Tibial nerve (tissue), 4 donors: ENCODE measurements at regions not wholly inside any gene's neighbourhood (a gene's known extent, or its start where the extent isn't known, plus 50 kb on each side); places are given as distances from the start of the nearest gene placed in this dataset.
"Not testable (repeated sequence)": the region's sequence is repeated elsewhere in the genome, so short reads cannot be mapped to it uniquely, and the experiment has no call there.

Experiments
- DNase-seq, 2 donors: peaks; one replicate each; pipeline ENCODE4 v3.0.0-alpha.2; 2019; ENCODE audit warnings: low spot score in 2 of 2
- H3K27ac ChIP-seq, 4 donors: fragments of 200-600 bp; sonication (generic) in 3 of 4; one replicate each; pipeline ENCODE4 v1.5.1; 2017 to 2019; ENCODE audit warnings: mild to moderate bottlenecking in 1 of 4
- H3K27me3 ChIP-seq, 2 donors: fragments of 200-600 bp; sonication (generic) in 1 of 2; one replicate each; pipeline versions ENCODE4 v1.5.1 to v1.6.0; 2017 to 2019
- H3K36me3 ChIP-seq, 3 donors: fragments of 200-600 bp; sonication (generic); one replicate each; pipeline ENCODE4 v1.5.1; 2018 to 2019
- H3K4me1 ChIP-seq, 4 donors: fragments of 200-600 bp; sonication (generic) in 3 of 4; one replicate each; pipeline ENCODE4 v1.5.1; 2017 to 2019
- H3K4me3 ChIP-seq, 4 donors: fragments of 200-600 bp; sonication (generic) in 3 of 4; one replicate each; pipeline ENCODE4 v1.5.1; 2017 to 2019; ENCODE audit warnings: mild to moderate bottlenecking in 1 of 4, moderate library complexity in 1 of 4
- H3K9me3 ChIP-seq, 4 donors: fragments of 200-600 bp; sonication (generic) in 3 of 4; one replicate each; pipeline ENCODE4 v1.5.1; 2017 to 2019
- EP300 ChIP-seq, 2 donors: sonication (generic); formaldehyde crosslinking; IDR thresholded peaks; one replicate each; pipeline ENCODE4 v1.6.1; 2017; ENCODE audit warnings: antibody characterized with exemption in 2 of 2, mild to moderate bottlenecking in 1 of 2
- POLR2A ChIP-seq, 2 donors: fragments of 450-650 bp; IDR thresholded peaks; one replicate each; pipeline ENCODE4 v1.6.1; 2017; ENCODE audit warnings: antibody characterized with exemption in 2 of 2, mild to moderate bottlenecking in 2 of 2, moderate library complexity in 2 of 2
- WGBS, 2 donors: methylation state at CpG; one replicate each; pipeline ENCODE4 v1.1.5; 2018; 5-methylcytosine and 5-hydroxymethylcytosine counted together
- TF ChIP-seq, protein P1 (sequence below), 5 experiments: fragments of 200-600 bp in 3 of 5; fragments of 450-650 bp in 2 of 5; sonication (generic) in 3 of 5; IDR thresholded peaks; one replicate each; pipeline ENCODE4 v1.5.1; 2016 to 2019; ENCODE audit warnings: antibody characterized with exemption in 5 of 5, mild to moderate bottlenecking in 3 of 5, moderate library complexity in 2 of 5

DNA sequence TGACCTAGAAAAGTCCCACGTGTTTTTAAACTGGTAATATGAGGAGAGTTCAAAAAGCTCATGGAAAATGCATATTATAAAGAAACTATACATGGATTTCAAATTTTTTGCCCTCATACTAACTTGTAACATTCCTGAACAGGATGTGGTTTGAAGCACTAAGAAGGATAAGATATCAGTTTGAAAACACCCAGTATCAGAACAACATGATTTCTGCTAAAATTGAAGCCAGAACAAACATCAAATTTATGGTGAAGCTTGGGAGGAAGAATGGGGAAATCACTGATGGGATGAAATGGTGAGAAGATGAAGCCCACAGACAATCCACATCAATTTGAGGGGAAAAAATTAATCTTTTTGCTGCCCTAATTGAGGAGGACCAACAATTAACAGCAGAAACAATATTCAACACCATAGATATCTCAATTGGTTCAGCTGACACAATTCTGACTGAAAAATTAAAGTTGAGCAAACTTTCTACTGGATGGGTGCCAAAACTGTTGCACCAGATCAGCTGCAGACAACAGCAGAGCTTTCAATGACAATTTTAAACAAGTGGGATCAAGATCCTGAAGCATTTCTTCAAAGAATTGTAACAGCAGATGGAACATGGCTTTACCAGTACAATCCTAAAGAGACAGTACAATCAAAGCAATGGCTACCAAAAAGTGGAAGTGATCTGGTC, 113.2 kb upstream of the SNX2 start:
- TF ChIP-seq POLR2A (IDR thresholded peaks at IDR 0.05) (no peak), EP300 (IDR thresholded peaks at IDR 0.05) (no peak)
- TF ChIP-seq, protein P1, sequence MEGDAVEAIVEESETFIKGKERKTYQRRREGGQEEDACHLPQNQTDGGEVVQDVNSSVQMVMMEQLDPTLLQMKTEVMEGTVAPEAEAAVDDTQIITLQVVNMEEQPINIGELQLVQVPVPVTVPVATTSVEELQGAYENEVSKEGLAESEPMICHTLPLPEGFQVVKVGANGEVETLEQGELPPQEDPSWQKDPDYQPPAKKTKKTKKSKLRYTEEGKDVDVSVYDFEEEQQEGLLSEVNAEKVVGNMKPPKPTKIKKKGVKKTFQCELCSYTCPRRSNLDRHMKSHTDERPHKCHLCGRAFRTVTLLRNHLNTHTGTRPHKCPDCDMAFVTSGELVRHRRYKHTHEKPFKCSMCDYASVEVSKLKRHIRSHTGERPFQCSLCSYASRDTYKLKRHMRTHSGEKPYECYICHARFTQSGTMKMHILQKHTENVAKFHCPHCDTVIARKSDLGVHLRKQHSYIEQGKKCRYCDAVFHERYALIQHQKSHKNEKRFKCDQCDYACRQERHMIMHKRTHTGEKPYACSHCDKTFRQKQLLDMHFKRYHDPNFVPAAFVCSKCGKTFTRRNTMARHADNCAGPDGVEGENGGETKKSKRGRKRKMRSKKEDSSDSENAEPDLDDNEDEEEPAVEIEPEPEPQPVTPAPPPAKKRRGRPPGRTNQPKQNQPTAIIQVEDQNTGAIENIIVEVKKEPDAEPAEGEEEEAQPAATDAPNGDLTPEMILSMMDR (IDR thresholded peaks at IDR 0.05) = no peak
- DNase-seq = peak in 1 of 2 donors; percentile 66

DNA sequence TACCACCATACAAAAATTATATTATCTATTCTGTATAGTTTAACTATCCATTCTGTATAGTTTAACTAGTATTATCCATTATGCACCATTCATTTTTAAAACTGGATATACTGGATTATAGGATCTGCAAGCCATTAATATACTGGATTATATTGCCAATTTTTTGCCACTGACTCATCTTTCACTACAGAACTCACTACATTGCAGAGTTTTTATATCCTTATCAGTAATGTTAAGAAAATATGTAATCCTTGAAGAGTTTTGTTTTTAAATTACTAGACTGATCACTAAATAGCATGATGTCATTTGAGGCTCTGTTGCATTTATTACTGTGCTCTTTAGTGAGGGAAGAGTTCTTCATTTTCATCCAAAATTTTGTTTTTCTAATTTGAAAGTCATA, 109.8 kb upstream of the SNX2 start:
- Histone ChIP-seq H3K9me3 (no peaks in the 10 kb centered on the region), H3K4me1 (no peaks in the 10 kb centered on the region), H3K27me3 (no peaks in the 10 kb centered on the region), H3K36me3 (no peaks in the 10 kb centered on the region), H3K27ac (no peak overlapping the region), H3K4me3 (no peak overlapping the region)
- no peak for DNase-seq
- TF ChIP-seq, protein P1 (IDR thresholded peaks at IDR 0.05) = no peak

More for the DNA sequence above, 113.2 kb upstream of the SNX2 start:
- Histone ChIP-seq H3K27ac (peak overlapping the region in 1 of 4 donors; percentile 23), H3K4me1 (peaks cover 0 to 4% (median 0%) of the 10 kb centered on the region in 4 donors), H3K27me3 (no peaks in the 10 kb centered on the region), H3K4me3 (no peak overlapping the region), H3K9me3 (no peaks in the 10 kb centered on the region), H3K36me3 (no peaks in the 10 kb centered on the region)
- 48 to 51% methylated on average over 1 of the region's 1 CpG for WGBS, 2 donors

DNA sequence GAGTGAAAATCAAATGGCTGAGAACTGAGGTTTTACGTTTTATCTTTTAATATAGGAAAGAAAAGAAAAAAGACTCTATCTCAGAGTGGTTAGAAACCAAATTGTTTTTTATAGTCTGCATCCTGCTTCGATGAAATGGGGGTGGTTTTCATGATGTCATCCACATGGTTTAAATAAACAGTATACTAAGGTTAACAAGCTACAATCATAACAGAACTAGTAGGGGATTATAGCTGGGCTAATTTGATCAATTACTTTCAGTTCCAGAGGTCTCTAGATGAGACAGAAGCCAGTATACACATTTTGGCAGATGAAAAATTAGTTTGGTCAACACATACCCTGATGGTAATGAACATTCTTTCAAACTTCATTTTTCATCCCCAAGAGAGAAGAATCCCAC, 106.3 kb upstream of the SNX2 start:
- 39 to 45% methylated on average over 2 of the region's 2 CpGs for WGBS, 2 donors
- H3K4me1 ChIP-seq = no peaks in the 10 kb centered on the region
- TF ChIP-seq, protein P1 (IDR thresholded peaks at IDR 0.05) = no peak
- TF ChIP-seq POLR2A (IDR thresholded peaks at IDR 0.05) (no peak), EP300 (IDR thresholded peaks at IDR 0.05) (no peak)

DNA sequence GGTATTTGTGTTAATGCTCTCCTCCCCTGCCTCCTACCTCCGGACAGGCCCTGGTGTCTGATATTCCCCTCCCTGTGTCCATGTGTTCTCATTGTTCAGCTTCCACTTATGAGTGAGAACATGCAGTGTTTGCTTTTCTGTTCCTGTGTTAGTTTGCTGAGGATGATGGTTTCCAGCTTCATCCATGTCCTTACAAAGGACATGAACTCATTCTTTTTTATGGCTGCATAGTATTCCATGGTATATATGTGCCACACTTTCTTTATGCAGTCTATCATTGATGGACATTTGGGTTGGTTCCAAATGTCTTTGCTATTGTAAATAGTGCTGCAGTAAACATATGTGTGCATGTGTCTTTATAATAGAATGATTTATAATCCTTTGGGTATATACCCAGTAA, 105.2 kb upstream of the SNX2 start:
- not testable (repeated sequence) for H3K27me3 ChIP-seq, DNase-seq, H3K27ac ChIP-seq, H3K4me3 ChIP-seq, H3K4me1 ChIP-seq, H3K36me3 ChIP-seq, H3K9me3 ChIP-seq
- WGBS, 2 donors = 41 to 90% methylated on average over 1 of the region's 1 CpG

More for the DNA sequence above, 106.3 kb upstream of the SNX2 start:
- H3K36me3 ChIP-seq = no peaks in the 10 kb centered on the region
- no peak for DNase-seq
- no peak overlapping the region for H3K27ac ChIP-seq
- no peaks in the 10 kb centered on the region for H3K9me3 ChIP-seq
- no peak overlapping the region for H3K4me3 ChIP-seq
- no peaks in the 10 kb centered on the region for H3K27me3 ChIP-seq

DNA sequence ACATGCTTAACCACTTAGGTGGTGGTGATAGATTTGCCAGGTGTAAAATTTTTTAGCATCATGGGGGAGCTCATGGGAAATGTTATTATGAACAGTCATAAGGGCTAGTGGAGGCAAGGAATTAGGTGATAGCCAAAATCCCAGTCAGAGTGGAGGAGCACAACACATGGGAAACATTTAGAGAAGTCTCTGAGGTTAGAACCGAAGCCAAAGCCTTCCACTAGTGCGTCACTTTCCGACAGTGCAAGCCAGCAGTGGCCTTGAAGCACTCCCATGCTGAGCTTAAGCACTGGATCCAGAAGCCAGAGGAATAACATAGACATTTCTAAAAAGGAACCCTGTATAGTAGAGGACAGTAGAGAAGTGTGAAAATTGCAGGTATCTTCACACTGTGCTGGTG, 101.5 kb upstream of the SNX2 start:
- Histone ChIP-seq H3K4me3 (no peak overlapping the region), H3K27ac (peak overlapping the region in 2 of 4 donors; percentile 42 to 50), H3K4me1 (peaks cover 0 to 3% (median 0%) of the 10 kb centered on the region in 4 donors), H3K9me3 (no peaks in the 10 kb centered on the region), H3K36me3 (no peaks in the 10 kb centered on the region), H3K27me3 (no peaks in the 10 kb centered on the region)
- peak in 1 of 2 donors; percentile 47 for DNase-seq
- WGBS, 2 donors = 56 to 57% methylated on average over 3 of the region's 3 CpGs
- TF ChIP-seq EP300 (IDR thresholded peaks at IDR 0.05) (peak in 1 of 2 donors; percentile 53), POLR2A (IDR thresholded peaks at IDR 0.05) (no peak)
- TF ChIP-seq, protein P1 (IDR thresholded peaks at IDR 0.05) = no peak

DNA sequence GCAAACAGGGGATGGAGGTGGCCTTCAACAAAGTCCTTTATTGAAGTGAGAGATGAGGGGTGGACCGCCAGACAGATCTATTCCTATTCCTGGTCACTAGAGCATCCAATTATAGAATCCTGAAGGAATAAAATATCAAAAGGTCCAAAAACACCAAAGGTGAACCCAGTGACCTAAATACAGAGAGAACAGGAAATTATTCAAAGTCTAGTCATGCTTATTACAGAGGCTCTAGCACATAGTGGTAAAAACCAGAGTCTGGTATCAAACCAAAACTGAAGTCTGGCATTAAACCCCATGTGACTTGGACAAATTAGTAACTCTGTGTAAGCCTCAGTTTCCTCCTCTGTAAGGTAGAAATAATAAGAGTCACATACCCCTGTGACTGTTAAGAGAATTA, 100.5 kb upstream of the SNX2 start:
- TF ChIP-seq POLR2A (IDR thresholded peaks at IDR 0.05) = no peak
- no peak overlapping the region for H3K27ac ChIP-seq
- no peaks in the 10 kb centered on the region for H3K27me3 ChIP-seq
- no peaks in the 10 kb centered on the region for H3K9me3 ChIP-seq
- H3K4me1 ChIP-seq = peaks cover 0 to 3% (median 0%) of the 10 kb centered on the region in 4 donors
- no peak for DNase-seq
- H3K4me3 ChIP-seq = no peak overlapping the region
- 62 to 83% methylated on average over 1 of the region's 1 CpG for WGBS, 2 donors
- no peaks in the 10 kb centered on the region for H3K36me3 ChIP-seq
